ENCODE measurements at regions not wholly inside any gene's neighbourhood (a gene's known extent, or its start where the extent isn't known, plus 50 kb on each side); places are given as distances from the start of the nearest gene placed in this dataset.

- Mint-ChIP-seq H3K4me3 (no peak overlapping the region), H3K27ac (no peak overlapping the region), H3K9me3 (peaks cover 22% of the 10 kb centered on the region), H3K36me3 (no peaks in the 10 kb centered on the region), H3K4me1 (ENCODE audit: low read depth) (no peaks in the 10 kb centered on the region), H3K27me3 (no peaks in the 10 kb centered on the region)
- ChIA-PET POLR2A (no interaction called here), CTCF (no interaction called here)
- DNase-seq, result no peak
- intact Hi-C loops (cut with micrococcal nuclease), result no loop called here
Observed at GRCh38 chr3:181555681-181556080, 156.0 kb upstream of the SOX2 start.

DNA sequence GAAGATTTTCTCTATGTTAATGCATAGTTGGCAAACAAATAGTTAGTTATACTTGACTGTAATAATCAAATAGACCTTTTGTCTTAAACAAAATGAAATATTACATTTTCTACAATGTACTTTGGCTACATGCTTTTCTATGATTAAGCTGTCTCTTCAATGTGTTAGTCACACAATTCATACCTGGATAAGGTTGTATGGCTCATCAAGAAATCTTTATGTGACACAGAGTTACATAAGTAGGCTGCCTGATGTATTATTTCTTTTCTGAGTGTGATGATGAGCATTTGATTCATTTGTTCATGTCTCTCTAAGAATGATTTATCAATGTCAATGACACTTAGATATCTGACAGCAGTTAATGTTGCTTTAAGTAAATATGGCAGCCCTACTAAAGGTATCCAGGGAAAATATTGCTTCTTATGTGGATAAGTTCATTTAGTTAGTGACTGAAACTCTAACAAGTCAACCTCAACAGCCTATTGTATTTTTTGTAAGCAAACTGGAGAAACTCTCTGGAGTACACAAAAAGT, 157.4 kb upstream of the SOX2 start:
- POLR2A ChIA-PET, result no interaction called here
- no peaks in the 10 kb centered on the region for H3K36me3 Mint-ChIP-seq

DNA sequence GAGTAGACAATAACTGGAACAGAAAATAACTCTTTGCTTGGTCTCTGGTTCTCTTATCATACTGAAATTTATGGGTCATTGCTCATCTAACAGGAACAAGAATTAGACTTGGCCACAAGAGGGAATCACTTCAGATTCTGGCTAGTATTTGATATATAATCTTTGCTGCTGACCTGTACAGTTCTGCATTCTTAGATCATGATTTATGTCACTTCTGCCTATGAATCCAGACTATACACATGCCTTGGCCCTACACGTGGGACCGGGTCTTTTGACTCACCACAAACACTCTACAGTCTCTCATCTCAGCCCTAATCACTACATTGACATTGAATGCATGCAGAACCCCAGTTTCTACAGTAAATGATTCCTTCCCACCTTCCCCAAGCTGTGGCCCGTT, 162.5 kb upstream of the SOX2 start:
- H3K36me3 Mint-ChIP-seq, result no peaks in the 10 kb centered on the region
- no peaks in the 10 kb centered on the region for H3K4me1 Mint-ChIP-seq (ENCODE audit: low read depth)
- no peaks in the 10 kb centered on the region for H3K27me3 Mint-ChIP-seq
- POLR2A ChIA-PET, result no interaction called here
- H3K4me3 Mint-ChIP-seq, result no peak overlapping the region
- intact Hi-C loops (cut with micrococcal nuclease), result no loop called here
- CTCF ChIA-PET, result no interaction called here
- DNase-seq, result no peak
- peaks cover 31% of the 10 kb centered on the region for H3K9me3 Mint-ChIP-seq
- H3K27ac Mint-ChIP-seq, result no peak overlapping the region

More for the DNA sequence above, 157.4 kb upstream of the SOX2 start:
- Mint-ChIP-seq H3K4me3 (no peak overlapping the region), H3K9me3 (peaks cover 26% of the 10 kb centered on the region), H3K4me1 (ENCODE audit: low read depth) (no peaks in the 10 kb centered on the region), H3K27ac (no peak overlapping the region), H3K27me3 (no peaks in the 10 kb centered on the region)
- CTCF ChIA-PET, result no interaction called here
- intact Hi-C loops (cut with micrococcal nuclease), result no loop called here
- no peak for DNase-seq

GRCh38 chr3:181541414-181541813, 170.3 kb upstream of the SOX2 start:
- Mint-ChIP-seq H3K9me3 (peaks cover 26% of the 10 kb centered on the region), H3K27me3 (no peaks in the 10 kb centered on the region), H3K27ac (no peak overlapping the region), H3K4me3 (no peak overlapping the region), H3K4me1 (ENCODE audit: low read depth) (no peaks in the 10 kb centered on the region), H3K36me3 (no peaks in the 10 kb centered on the region)
- no peak for DNase-seq
- ChIA-PET CTCF (no interaction called here), POLR2A (interaction anchor here (0.7 kb wide), 1 partner anchor 767 kb away, joined by 3 read pairs; no protein-coding TSS in a partner anchor)
- intact Hi-C loops (cut with micrococcal nuclease), result no loop called here

DNA sequence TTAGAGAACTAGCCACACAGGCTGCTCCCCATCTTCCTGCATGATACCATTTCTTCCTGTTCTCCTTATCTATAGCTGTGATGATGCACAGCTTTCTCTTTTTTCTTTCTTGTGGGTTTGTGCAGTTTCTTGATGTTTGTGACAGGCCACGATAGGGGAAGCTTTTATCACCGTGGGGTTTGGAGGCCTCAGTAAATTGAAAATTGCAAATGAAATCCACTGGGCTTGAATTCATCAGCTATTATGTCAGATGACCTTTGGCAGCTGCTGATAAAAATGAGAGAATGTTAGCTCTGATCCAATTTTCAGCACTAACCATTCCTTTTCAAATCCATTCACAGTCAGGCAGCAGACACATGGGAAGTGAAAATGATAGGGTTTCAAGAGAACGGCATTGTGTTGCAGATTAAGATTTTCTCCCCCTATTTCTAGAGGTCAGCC, 176.9 kb upstream of the SOX2 start:
- Mint-ChIP-seq H3K27ac (no peak overlapping the region), H3K4me1 (ENCODE audit: low read depth) (no peaks in the 10 kb centered on the region), H3K36me3 (no peaks in the 10 kb centered on the region), H3K4me3 (no peak overlapping the region), H3K27me3 (no peaks in the 10 kb centered on the region), H3K9me3 (peaks cover 33% of the 10 kb centered on the region)
- intact Hi-C loops (cut with micrococcal nuclease), result no loop called here
- DNase-seq, result no peak
- ChIA-PET CTCF (no interaction called here), POLR2A (no interaction called here)

DNA sequence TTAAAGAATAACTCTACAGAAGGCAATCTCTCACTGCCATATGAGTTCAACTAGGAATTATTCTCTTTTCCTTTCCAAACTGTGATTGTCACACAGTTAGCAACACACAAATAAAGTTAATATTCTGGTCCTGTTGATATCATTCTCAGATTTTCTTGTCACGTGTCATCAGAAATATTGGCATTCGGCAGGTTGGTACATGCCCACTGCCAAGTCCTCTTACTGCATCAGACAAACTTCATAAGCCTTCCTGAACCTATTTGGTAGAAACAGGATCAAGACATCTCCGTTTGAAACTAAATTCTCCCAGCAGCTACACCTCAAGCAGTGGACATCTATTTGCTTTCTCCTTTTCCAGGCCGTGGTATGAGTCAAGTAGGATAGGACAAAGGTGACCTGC, 177.9 kb upstream of the SOX2 start:
- ChIA-PET POLR2A (no interaction called here), CTCF (no interaction called here)
- no peak for DNase-seq
- H3K9me3 Mint-ChIP-seq, result peaks cover 34% of the 10 kb centered on the region
- no peak overlapping the region for H3K4me3 Mint-ChIP-seq
- H3K27ac Mint-ChIP-seq, result no peak overlapping the region
- intact Hi-C loops (cut with micrococcal nuclease), result no loop called here
- no peaks in the 10 kb centered on the region for H3K4me1 Mint-ChIP-seq (ENCODE audit: low read depth)
- H3K36me3 Mint-ChIP-seq, result no peaks in the 10 kb centered on the region
- H3K27me3 Mint-ChIP-seq, result no peaks in the 10 kb centered on the region

GRCh38 chr3:181530584-181530983, 181.1 kb upstream of the SOX2 start:
- no peak for DNase-seq
- Mint-ChIP-seq H3K36me3 (no peaks in the 10 kb centered on the region), H3K4me1 (ENCODE audit: low read depth) (no peaks in the 10 kb centered on the region), H3K27me3 (no peaks in the 10 kb centered on the region), H3K9me3 (peaks cover 40% of the 10 kb centered on the region), H3K4me3 (no peak overlapping the region), H3K27ac (no peak overlapping the region)
- CTCF ChIA-PET, result no interaction called here
- POLR2A ChIA-PET, result no interaction called here
- intact Hi-C loops (cut with micrococcal nuclease), result no loop called here

DNA sequence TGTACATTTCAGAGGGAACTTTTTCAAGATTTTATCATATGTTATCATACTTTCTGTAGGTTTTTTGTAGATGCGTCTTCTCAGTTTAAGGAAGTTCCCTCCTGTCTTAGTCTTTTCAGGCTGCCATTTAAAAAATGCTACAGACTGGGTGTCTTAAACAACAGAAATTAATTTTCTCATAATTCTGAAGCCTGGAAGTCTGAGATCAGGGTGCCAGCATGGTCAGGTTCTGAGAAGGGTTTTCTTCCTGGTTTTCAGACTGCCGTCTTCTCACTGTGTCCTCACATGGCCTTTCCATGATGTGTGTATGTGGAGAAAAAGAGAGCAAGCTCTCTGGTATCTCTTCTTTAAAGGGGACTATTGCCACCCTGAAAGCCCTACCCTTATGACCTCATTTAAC, 189.9 kb upstream of the SOX2 start:
- H3K4me3 Mint-ChIP-seq, result no peak overlapping the region
- H3K27me3 Mint-ChIP-seq, result no peaks in the 10 kb centered on the region
- no peaks in the 10 kb centered on the region for H3K4me1 Mint-ChIP-seq (ENCODE audit: low read depth)
- DNase-seq, result no peak
- H3K9me3 Mint-ChIP-seq, result peaks cover 37% of the 10 kb centered on the region
- H3K36me3 Mint-ChIP-seq, result peaks cover 2% of the 10 kb centered on the region
- POLR2A ChIA-PET, result no interaction called here
- CTCF ChIA-PET, result no interaction called here
- intact Hi-C loops (cut with micrococcal nuclease), result no loop called here
- no peak overlapping the region for H3K27ac Mint-ChIP-seq

DNA sequence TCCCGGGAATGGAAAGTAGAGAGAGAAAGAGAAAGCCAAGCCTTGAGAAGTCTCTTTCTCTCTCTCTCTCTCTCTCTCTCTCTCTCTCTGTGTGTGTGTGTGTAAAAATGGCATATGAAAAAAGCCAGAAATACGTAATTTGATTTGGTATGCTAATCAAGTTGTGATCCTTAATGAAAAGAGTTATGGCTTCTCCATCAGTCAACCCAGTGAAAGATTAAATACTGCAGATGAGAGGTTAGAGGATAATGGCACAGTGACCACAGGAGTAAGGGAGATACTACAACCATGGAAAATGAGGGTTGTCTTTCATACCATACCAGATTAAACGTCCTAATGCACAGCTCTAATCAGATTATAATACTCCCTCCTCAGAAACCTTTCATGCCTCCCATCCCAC, 193.5 kb upstream of the SOX2 start:
- DNase-seq, result no peak
- H3K36me3 Mint-ChIP-seq, result peaks cover 2% of the 10 kb centered on the region
- no peak overlapping the region for H3K4me3 Mint-ChIP-seq
- H3K27me3 Mint-ChIP-seq, result no peaks in the 10 kb centered on the region
- CTCF ChIA-PET, result no interaction called here
- no peaks in the 10 kb centered on the region for H3K4me1 Mint-ChIP-seq (ENCODE audit: low read depth)
- intact Hi-C loops (cut with micrococcal nuclease), result no loop called here
- H3K9me3 Mint-ChIP-seq, result peaks cover 36% of the 10 kb centered on the region
- POLR2A ChIA-PET, result no interaction called here
- H3K27ac Mint-ChIP-seq, result no peak overlapping the region

DNA sequence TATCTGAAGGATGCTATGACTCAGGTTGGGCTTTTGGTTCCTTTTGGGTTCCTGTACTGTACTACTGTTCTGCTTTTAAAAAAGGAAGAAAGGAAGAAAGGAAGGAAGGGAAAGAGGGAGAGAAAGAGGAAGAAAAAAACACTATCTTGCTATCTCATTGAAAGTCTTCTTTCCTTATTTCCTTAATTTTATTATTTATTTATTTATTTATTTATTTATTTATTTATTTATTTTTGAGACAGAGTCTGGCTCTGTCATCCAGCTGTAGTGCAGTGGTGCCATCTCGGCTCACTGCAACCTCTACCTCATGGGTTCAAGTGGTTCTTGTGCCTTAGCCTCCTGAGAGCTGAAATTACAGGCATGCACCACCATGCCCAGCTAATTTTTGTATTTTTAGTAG, 198.9 kb upstream of the SOX2 start:
- no peak for DNase-seq
- H3K4me1 Mint-ChIP-seq (ENCODE audit: low read depth), result no peaks in the 10 kb centered on the region
- no peaks in the 10 kb centered on the region for H3K27me3 Mint-ChIP-seq
- CTCF ChIA-PET, result no interaction called here
- peaks cover 3% of the 10 kb centered on the region for H3K36me3 Mint-ChIP-seq
- POLR2A ChIA-PET, result no interaction called here
- no peak overlapping the region for H3K4me3 Mint-ChIP-seq
- intact Hi-C loops (cut with micrococcal nuclease), result no loop called here
- H3K27ac Mint-ChIP-seq, result no peak overlapping the region
- H3K9me3 Mint-ChIP-seq, result peaks cover 60% of the 10 kb centered on the region

GRCh38 chr3:181510500-181510899, 201.2 kb upstream of the SOX2 start:
- Mint-ChIP-seq H3K9me3 (peaks cover 58% of the 10 kb centered on the region), H3K4me1 (ENCODE audit: low read depth) (no peaks in the 10 kb centered on the region), H3K27me3 (no peaks in the 10 kb centered on the region), H3K36me3 (peaks cover 3% of the 10 kb centered on the region), H3K27ac (no peak overlapping the region), H3K4me3 (no peak overlapping the region)
- no peak for DNase-seq
- ChIA-PET POLR2A (no interaction called here), CTCF (no interaction called here)
- intact Hi-C loops (cut with micrococcal nuclease), result no loop called here

DNA sequence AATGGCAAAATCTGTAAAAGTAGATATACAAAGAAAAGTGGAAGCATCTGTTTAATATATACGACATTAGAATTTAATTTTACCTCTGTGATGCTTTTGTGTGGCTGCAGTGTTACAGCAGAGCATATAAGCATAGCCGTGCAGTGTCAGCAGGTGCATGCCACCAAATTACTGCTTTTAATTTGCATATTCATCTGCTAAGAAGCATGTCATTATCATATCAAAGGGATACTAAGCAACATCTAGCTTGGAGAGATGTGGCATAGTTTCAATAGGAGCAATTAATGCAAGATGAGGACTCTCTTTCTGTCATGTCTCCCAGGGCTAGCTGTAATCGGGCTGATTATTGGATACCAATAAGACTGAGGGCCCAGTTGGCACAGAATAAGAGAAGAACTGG, 214.4 kb upstream of the SOX2 start:
- Mint-ChIP-seq H3K36me3 (no peaks in the 10 kb centered on the region), H3K4me1 (ENCODE audit: low read depth) (no peaks in the 10 kb centered on the region), H3K9me3 (peaks cover 5% of the 10 kb centered on the region), H3K27ac (no peak overlapping the region), H3K27me3 (no peaks in the 10 kb centered on the region), H3K4me3 (no peak overlapping the region)
- DNase-seq, result no peak
- ChIA-PET POLR2A (no interaction called here), CTCF (no interaction called here)
- intact Hi-C loops (cut with micrococcal nuclease), result no loop called here

GRCh38 chr3:181493423-181493822, 218.3 kb upstream of the SOX2 start:
- H3K36me3 Mint-ChIP-seq, result no peaks in the 10 kb centered on the region
- intact Hi-C loops (cut with micrococcal nuclease), result no loop called here
- POLR2A ChIA-PET, result no interaction called here
- H3K4me3 Mint-ChIP-seq, result no peak overlapping the region
- CTCF ChIA-PET, result no interaction called here
- no peaks in the 10 kb centered on the region for H3K27me3 Mint-ChIP-seq
- peaks cover 9% of the 10 kb centered on the region for H3K9me3 Mint-ChIP-seq
- H3K27ac Mint-ChIP-seq, result no peak overlapping the region
- DNase-seq, result no peak
- no peaks in the 10 kb centered on the region for H3K4me1 Mint-ChIP-seq (ENCODE audit: low read depth)

GRCh38 chr3:181488536-181488935, 223.2 kb upstream of the SOX2 start:
- Mint-ChIP-seq H3K36me3 (no peaks in the 10 kb centered on the region), H3K4me3 (no peak overlapping the region), H3K27ac (no peak overlapping the region), H3K9me3 (peaks cover 14% of the 10 kb centered on the region), H3K27me3 (no peaks in the 10 kb centered on the region), H3K4me1 (ENCODE audit: low read depth) (no peaks in the 10 kb centered on the region)
- ChIA-PET CTCF (no interaction called here), POLR2A (no interaction called here)
- intact Hi-C loops (cut with micrococcal nuclease), result no loop called here
- no peak for DNase-seq

All from activated CD4-positive, alpha-beta memory T cell treated with anti-CD3 and anti-CD28 coated beads for 36 hours (primary cell).